RWPE1 (cell line): ENCODE measurements at regions not wholly inside any gene's neighbourhood (a gene's known extent, or its start where the extent isn't known, plus 50 kb on each side); places are given as distances from the start of the nearest gene placed in this dataset.
"Not testable (repeated sequence)": the region's sequence is repeated elsewhere in the genome, so short reads cannot be mapped to it uniquely, and the experiment has no call there.

Experiments
- CTCF ChIA-PET: fragments of 350-600 bp; sonication (Branson Sonifier 250); formaldehyde crosslinking; extraction: SDS; loops from one replicate; lab custom pipeline; 2021; lab: Yijun Ruan, JAX
- POLR2A ChIA-PET: fragments of 400-600 bp; formaldehyde crosslinking; extraction: SDS; loops from one replicate; lab custom pipeline; 2020; ENCODE audit warnings: antibody characterized with exemption; ENCODE audit not compliant: low non-redundant PET; lab: Yijun Ruan, JAX
- DNase-seq: peaks from one replicate; pipeline ENCODE4 v3.0.0; 2012; ENCODE audit warnings: low spot score
- H3K27ac ChIP-seq: fragments of 450-650 bp; 2 replicates; pipeline ENCODE4 v1.5.1; 2017

- DNase-seq, POLR2A ChIA-PET, H3K27ac ChIP-seq, CTCF ChIA-PET: not testable (repeated sequence)
Observed at GRCh38 chr2:111381530-111382306, 261.0 kb downstream of the BCL2L11 start.

GRCh38 chr2:111382507-111382906 lies 261.8 kb downstream of the BCL2L11 start:
- DNase-seq, H3K27ac ChIP-seq, POLR2A ChIA-PET, CTCF ChIA-PET: not testable (repeated sequence)

DNA sequence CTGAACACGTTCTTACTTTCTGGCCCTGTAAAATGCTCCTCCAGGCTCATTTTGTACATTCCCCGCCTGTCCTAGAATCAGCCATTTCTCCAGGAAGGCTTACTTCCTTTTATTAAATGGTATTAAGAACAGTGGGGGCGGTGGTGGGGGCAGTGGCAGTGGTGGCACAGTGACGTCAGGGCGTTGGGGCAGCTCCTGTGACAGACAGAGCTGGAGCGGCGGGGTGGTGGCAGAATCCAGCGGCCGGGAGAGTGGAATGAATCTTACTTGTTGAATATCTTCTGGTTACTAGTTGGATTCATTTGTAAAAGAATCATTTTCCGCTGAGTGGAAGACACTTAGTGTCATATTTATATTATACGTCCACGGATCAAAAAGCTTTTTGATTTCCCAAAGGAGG lies 262.6 kb downstream of the BCL2L11 start:
- CTCF ChIA-PET, POLR2A ChIA-PET, DNase-seq, H3K27ac ChIP-seq: not testable (repeated sequence)

GRCh38 chr2:111385226-111385957 lies 264.7 kb downstream of the BCL2L11 start:
- CTCF ChIA-PET, POLR2A ChIA-PET: not testable (repeated sequence)

GRCh38 chr2:111390605-111391004 lies 269.9 kb downstream of the BCL2L11 start:
- POLR2A ChIA-PET, DNase-seq, CTCF ChIA-PET, H3K27ac ChIP-seq: not testable (repeated sequence)

More at GRCh38 chr2:111385226-111385957, 264.7 kb downstream of the BCL2L11 start:
- H3K27ac ChIP-seq, DNase-seq: not testable (repeated sequence)

DNA sequence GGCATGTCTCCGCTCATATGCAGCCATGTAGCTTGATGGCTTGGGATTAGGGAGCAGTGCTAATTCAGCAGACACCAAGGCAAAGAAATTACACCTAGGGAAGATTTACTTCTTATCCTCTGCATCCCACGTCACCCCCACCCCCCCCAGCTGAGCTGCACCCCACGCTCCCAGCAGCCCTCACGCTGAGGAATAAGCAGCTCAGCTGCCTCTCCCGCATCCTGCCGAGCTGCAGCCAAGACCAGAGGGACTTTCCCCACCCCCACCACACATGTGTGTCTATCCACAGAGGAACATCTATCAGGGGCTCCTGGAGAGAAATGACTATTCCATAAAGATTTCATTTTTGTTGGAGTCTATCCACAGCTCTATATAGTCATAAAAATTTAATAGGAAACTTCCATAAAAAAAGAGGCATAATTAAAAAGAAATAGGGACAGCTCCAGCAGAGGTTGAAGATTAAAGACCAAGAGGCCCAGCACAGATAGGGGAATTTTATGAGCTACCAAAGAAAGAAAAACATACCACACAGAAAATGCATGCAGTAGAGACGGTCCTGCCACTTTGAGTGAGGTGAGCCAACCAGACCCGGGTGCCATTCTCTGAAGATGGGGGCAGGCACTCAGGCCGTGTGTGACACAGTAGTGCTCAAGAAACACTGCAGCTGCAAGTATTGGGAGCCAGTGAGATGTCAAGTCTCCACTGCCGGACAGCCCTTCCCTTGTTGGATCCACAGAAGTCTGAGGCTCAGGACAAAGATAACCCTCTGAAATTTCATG lies 274.8 kb downstream of the BCL2L11 start:
- CTCF ChIA-PET, POLR2A ChIA-PET, H3K27ac ChIP-seq, DNase-seq: not testable (repeated sequence)

- CTCF ChIA-PET, POLR2A ChIA-PET: not testable (repeated sequence)
Observed at GRCh38 chr2:111400598-111401253, 280.0 kb downstream of the BCL2L11 start.

DNA sequence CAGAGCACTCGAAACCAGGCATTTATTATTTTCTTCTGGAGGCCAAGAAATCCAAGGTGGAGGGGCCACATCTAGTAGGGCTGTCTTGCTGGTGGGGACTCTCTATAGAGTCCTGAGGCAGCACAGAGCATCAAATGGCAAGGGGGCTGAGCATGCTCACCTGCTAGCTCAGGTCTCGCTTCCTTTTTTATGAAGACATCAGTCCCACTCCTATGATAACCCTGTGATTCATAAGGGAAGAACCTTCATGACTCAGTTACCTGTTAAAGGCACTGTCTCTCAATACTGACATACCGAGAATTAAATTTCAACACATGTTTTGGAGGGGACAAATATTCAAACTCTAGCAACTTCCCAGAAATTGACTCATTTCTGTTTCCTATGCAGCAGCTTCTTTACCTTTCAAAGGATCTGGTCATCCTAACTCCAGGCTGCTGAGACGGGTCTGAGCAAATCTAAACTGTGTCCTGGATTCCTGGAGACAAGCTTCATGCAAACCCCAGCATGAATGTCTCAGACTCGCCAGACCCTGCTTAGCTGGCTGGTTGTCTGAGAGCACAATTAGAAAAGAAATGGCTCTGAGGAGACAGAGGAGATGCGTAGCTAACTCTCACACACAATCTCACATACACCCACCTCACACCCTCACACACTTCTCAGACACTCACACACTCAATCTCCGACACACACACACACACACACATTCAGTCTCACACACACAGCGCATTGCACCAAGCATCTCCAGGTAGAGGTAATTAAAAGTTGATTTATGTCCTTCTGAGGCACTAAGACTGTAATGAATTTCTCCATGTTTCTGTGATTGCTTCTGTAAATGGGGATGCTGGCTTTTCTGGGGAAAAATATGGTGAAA lies 280.8 kb downstream of the BCL2L11 start:
- CTCF ChIA-PET, result not testable (repeated sequence)

More at GRCh38 chr2:111400598-111401253, 280.0 kb downstream of the BCL2L11 start:
- DNase-seq, result not testable (repeated sequence)
- H3K27ac ChIP-seq, result peak overlapping the region; percentile 30; the same call in 1 of the 2 replicates

DNA sequence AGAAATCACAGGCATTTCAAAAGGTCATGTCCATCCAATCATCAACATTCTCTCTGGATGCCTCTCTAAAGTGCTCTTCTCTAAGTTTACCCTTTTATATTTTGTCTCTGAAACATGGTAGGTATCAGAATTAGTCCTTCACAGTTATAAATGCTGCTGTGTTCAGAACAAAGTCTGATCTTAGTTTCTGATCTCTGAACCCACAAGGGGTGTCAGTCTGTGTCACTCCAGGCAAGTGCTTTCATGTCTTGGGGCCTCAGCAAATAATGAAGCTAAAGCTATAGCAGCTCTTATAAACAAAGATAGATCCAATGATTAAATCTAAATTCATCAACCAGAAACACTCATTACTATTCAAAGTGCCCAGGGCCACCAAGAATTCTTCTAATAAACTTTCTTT lies 281.7 kb downstream of the BCL2L11 start:
- H3K27ac ChIP-seq, DNase-seq, CTCF ChIA-PET, POLR2A ChIA-PET: not testable (repeated sequence)

More for the DNA sequence above, 280.8 kb downstream of the BCL2L11 start:
- POLR2A ChIA-PET, DNase-seq: not testable (repeated sequence)
- peak overlapping the region; percentile 54; the same call in 1 of the 2 replicates for H3K27ac ChIP-seq

GRCh38 chr2:111403287-111403686 lies 282.6 kb downstream of the BCL2L11 start:
- POLR2A ChIA-PET, CTCF ChIA-PET, DNase-seq: not testable (repeated sequence)

GRCh38 chr2:111406616-111407015 lies 285.9 kb downstream of the BCL2L11 start:
- H3K27ac ChIP-seq, POLR2A ChIA-PET, DNase-seq, CTCF ChIA-PET: not testable (repeated sequence)

More at GRCh38 chr2:111403287-111403686, 282.6 kb downstream of the BCL2L11 start:
- H3K27ac ChIP-seq, result not testable (repeated sequence)

GRCh38 chr2:111407632-111408194 lies 287.0 kb downstream of the BCL2L11 start:
- DNase-seq, CTCF ChIA-PET, POLR2A ChIA-PET, H3K27ac ChIP-seq: not testable (repeated sequence)

GRCh38 chr2:111410868-111411406 lies 290.2 kb downstream of the BCL2L11 start:
- CTCF ChIA-PET, result not testable (repeated sequence)

DNA sequence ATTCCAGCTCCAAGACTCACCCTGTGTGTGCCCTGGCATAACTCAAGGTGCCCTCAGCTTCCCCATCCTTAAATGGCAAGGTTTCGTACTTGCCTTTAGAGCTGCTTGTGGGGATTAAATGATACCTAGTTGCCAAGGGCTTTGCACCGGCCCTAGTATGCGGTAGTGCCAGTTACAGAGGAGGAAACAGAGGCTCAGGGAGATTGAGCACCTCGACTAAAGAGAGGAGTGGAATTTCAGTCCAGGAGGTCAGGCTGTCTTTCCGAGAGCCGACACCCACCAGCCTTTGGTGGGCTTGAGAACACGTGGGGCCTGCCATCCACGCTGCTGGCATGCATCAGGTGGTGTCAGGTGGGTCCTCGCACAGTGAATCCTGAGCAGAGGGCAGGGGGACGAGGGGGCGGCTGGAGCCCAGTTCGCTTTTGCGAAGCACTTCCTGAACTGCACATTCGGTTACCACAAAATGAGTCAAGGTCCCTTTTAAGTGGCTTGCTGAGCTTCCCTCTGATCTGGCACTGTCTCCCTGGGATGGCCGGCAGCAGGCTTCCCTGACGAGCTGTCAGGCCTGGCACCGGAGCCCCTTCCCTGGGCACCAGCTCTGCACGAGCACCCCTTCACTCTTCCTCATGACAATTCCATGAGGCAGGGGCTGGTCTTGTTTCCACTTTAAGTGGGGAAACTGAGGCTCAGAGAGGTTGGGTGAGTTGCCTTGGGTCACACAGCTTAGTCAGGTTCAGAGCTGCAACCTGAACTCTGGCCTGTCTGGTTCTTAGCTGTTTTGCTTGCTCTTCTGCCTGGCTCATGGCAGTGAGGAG lies 291.4 kb downstream of the BCL2L11 start:
- CTCF ChIA-PET, POLR2A ChIA-PET, DNase-seq, H3K27ac ChIP-seq: not testable (repeated sequence)

More at GRCh38 chr2:111410868-111411406, 290.2 kb downstream of the BCL2L11 start:
- POLR2A ChIA-PET, H3K27ac ChIP-seq, DNase-seq: not testable (repeated sequence)
